ENCODE measurements at regions not wholly inside any gene's neighbourhood (a gene's known extent, or its start where the extent isn't known, plus 50 kb on each side); places are given as distances from the start of the nearest gene placed in this dataset.
"Not testable (repeated sequence)": the region's sequence is repeated elsewhere in the genome, so short reads cannot be mapped to it uniquely, and the experiment has no call there.

- ATAC-seq (ENCODE audit: low FRiP score) (no peak), DNase-seq (ENCODE audit: low spot score) (no peak)
- TF ChIP-seq, protein P1, sequence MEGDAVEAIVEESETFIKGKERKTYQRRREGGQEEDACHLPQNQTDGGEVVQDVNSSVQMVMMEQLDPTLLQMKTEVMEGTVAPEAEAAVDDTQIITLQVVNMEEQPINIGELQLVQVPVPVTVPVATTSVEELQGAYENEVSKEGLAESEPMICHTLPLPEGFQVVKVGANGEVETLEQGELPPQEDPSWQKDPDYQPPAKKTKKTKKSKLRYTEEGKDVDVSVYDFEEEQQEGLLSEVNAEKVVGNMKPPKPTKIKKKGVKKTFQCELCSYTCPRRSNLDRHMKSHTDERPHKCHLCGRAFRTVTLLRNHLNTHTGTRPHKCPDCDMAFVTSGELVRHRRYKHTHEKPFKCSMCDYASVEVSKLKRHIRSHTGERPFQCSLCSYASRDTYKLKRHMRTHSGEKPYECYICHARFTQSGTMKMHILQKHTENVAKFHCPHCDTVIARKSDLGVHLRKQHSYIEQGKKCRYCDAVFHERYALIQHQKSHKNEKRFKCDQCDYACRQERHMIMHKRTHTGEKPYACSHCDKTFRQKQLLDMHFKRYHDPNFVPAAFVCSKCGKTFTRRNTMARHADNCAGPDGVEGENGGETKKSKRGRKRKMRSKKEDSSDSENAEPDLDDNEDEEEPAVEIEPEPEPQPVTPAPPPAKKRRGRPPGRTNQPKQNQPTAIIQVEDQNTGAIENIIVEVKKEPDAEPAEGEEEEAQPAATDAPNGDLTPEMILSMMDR (IDR thresholded peaks at IDR 0.05): no peak
Observed at GRCh38 chr15:99464137-99464536, 101.6 kb upstream of the MEF2A start.

DNA sequence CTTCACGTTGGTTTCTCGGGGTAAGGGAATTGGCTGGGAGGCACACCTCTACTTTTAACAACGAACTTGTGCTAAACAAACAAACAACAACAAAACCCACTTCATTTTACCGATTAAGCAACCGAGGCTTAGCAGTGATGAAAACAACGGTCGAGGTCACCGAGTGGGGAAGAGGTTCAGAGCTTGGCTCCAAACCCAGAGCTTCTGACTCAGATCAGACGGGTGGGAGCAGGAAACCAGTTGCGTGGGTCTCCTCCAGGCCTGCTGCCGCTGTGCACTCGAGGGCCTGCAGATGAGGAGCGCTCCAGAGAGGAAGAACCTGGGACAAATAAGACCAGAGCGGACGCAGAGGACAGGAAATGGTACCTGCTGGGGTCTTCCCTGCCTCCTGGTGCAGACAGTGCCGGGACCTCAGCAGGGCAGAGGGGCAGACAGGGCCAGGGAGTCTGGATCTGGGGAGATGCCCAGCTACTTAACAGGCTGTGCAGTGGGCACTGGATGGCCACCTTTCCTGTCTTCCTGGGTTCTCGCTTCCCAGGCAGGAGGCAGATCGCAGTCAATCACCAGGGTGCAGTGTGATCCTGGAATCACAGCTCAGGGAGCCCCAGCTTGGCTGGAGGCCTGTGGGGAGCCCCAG is 99.0 kb upstream of the MEF2A start:
- DNase-seq (ENCODE audit: low spot score) (no peak), ATAC-seq (ENCODE audit: low FRiP score) (peak; percentile 41)
- TF ChIP-seq, protein P1 (IDR thresholded peaks at IDR 0.05): no peak

DNA sequence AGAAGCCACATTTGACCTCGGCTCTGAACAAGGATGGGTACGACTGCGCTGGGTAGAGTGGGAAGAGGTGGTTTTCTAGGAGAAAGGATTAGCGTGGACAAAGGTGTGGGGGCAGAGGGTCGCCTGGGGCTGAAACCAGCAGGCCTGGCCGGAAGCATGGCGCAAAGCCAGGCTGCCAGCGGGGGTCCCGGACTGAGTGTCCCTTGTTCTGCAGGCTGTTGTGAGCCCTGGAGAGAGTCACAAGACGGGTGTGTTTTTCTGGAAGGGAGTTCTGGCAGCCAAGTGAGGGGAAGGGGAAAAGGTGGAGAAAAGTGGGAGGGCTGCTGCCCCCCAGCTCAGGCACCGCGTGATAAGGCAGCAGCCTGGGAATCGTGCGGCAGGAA is 98.5 kb upstream of the MEF2A start:
- DNase-seq (ENCODE audit: low spot score) (no peak), ATAC-seq (ENCODE audit: low FRiP score) (no peak)
- TF ChIP-seq, protein P1 (IDR thresholded peaks at IDR 0.05): no peak

DNA sequence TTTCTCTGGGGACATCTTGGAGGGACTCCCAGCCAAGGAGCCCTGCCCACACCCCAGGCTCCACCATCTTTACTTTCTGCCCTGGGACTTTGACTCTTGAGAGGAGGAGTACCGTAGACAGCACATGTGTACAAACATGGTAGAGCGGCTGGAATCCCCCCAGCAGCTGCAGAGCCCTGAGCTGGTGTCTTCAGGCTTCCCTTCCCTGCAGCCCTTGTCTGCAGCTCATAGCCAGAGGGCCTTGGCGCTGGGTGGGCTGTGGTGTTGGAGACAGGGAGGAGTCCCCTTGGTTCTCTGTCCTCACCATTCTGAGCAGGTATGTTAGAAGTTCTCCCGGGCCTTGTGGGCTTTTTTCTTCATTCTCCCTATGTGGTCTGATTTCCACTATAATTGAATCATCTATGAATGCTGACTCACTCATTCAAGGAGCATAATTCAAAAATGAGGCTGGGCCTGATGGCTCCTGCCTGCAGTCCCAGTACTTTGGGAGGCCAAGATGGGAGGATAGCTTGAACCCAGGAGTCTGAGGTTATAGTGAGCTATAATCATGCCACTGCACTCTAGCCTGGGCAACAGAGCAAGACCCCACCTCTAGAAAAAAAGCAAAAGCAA is 97.8 kb upstream of the MEF2A start:
- TF ChIP-seq, protein P1 (IDR thresholded peaks at IDR 0.05): no peak
- no peak for DNase-seq (ENCODE audit: low spot score)
- ATAC-seq (ENCODE audit: low FRiP score): no peak

DNA sequence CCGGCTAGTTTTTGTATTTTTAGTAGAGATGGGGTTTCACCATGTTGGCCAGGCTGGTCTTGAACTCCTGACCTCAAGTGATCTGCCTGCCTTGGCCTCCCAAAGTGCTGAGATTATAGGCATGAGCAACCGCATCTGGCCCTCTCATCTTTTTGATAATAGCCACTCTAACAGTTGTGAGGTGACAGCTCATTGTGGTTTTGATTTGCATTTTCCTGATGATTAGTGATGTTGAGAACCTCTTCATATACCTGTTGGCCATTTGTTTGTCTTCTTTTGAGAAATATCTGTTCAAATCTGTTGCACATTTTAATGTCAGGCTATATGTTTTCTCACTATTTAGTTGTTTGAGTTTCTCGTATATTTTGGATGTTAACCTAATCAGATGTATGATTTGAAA is 95.6 kb upstream of the MEF2A start:
- DNase-seq (ENCODE audit: low spot score); ATAC-seq (ENCODE audit: low FRiP score): not testable (repeated sequence)

DNA sequence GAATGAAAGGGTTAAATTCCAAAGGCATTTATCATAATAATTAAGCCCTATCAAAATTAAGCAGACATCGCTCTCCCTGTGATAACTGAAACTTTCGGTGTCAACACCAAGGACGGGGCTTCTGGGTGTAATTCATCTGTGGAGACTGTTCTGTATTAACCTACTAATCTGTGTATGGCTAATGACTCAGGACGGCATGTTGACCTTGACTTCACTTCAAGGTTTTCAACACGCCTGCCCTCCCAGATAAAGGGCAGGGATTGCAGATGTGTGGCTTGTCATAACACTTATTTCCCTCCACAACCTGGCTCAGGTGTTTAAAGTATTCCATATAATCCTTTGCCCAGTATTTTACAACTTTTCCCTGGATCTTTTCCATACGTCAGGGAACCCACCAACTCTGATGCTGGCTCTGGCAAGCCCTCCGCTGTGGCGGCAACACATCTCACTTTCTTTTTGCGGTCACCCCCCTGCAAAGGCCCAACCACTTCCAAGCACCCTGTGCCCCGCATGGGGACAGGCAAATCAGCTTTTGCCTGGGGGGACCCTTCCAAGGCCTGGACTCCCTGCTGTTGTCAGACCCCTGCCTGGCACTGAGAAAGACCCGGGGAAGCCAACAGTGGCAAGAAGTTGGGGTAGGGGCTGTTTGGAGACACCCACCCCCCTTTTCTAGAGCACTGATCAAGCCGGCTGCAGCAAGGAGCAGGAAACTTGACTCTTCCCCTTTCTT is 93.2 kb upstream of the MEF2A start:
- TF ChIP-seq, protein P1 (IDR thresholded peaks at IDR 0.05): no peak
- ATAC-seq (ENCODE audit: low FRiP score) (no peak), DNase-seq (ENCODE audit: low spot score) (no peak)

GRCh38 chr15:99473981-99474906 is 91.5 kb upstream of the MEF2A start:
- DNase-seq (ENCODE audit: low spot score) (no peak), ATAC-seq (ENCODE audit: low FRiP score) (no peak)
- TF ChIP-seq, protein P1 (IDR thresholded peaks at IDR 0.05): no peak

Measured in omental fat pad (tissue), 3 donors.